ENCODE measurements at regions not wholly inside any gene's neighbourhood (a gene's known extent, or its start where the extent isn't known, plus 50 kb on each side); places are given as distances from the start of the nearest gene placed in this dataset.

DNA sequence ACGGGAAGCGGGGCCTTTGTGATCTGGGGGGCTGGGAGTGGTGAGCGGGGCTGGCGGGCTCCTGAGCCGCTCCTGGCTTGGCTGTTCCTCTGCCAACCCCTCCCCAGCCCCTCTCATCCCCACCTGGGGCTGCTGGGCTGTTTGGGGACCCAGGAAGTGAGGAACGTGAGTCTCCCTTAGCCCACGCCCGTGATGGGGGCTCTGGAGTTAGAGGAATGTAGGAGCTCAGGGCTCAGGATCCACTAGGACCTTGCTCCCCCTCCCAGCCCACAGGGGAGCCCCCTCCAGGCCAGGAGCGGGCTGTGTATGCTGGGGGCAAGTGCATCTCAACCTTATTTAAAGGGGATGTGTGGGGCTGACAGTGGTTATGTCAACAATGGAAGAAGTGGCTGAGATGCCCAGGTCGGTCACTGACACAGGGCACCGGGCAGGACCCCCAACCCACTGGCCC lies 134.1 kb downstream of the URI1 start (continued):
- TF ChIP-seq, protein P1, sequence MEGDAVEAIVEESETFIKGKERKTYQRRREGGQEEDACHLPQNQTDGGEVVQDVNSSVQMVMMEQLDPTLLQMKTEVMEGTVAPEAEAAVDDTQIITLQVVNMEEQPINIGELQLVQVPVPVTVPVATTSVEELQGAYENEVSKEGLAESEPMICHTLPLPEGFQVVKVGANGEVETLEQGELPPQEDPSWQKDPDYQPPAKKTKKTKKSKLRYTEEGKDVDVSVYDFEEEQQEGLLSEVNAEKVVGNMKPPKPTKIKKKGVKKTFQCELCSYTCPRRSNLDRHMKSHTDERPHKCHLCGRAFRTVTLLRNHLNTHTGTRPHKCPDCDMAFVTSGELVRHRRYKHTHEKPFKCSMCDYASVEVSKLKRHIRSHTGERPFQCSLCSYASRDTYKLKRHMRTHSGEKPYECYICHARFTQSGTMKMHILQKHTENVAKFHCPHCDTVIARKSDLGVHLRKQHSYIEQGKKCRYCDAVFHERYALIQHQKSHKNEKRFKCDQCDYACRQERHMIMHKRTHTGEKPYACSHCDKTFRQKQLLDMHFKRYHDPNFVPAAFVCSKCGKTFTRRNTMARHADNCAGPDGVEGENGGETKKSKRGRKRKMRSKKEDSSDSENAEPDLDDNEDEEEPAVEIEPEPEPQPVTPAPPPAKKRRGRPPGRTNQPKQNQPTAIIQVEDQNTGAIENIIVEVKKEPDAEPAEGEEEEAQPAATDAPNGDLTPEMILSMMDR (IDR thresholded peaks at IDR 0.05; ENCODE audit: low read depth, low read length, missing input control), result no peak
- no peak for TF ChIP-seq HNF4G (IDR thresholded peaks at IDR 0.05)
- no peak for TF ChIP-seq JUND (IDR thresholded peaks at IDR 0.05)
- no peak for TF ChIP-seq MAX (IDR thresholded peaks at IDR 0.05)
- no peak for TF ChIP-seq GABPA (IDR thresholded peaks at IDR 0.05 in 1 of 2, conservative IDR thresholded peaks at IDR 0.05 in 1 of 2)
- TF ChIP-seq YY1 (IDR thresholded peaks at IDR 0.05), result no peak
- TF ChIP-seq NR2F2 (IDR thresholded peaks at IDR 0.05), result no peak

DNA sequence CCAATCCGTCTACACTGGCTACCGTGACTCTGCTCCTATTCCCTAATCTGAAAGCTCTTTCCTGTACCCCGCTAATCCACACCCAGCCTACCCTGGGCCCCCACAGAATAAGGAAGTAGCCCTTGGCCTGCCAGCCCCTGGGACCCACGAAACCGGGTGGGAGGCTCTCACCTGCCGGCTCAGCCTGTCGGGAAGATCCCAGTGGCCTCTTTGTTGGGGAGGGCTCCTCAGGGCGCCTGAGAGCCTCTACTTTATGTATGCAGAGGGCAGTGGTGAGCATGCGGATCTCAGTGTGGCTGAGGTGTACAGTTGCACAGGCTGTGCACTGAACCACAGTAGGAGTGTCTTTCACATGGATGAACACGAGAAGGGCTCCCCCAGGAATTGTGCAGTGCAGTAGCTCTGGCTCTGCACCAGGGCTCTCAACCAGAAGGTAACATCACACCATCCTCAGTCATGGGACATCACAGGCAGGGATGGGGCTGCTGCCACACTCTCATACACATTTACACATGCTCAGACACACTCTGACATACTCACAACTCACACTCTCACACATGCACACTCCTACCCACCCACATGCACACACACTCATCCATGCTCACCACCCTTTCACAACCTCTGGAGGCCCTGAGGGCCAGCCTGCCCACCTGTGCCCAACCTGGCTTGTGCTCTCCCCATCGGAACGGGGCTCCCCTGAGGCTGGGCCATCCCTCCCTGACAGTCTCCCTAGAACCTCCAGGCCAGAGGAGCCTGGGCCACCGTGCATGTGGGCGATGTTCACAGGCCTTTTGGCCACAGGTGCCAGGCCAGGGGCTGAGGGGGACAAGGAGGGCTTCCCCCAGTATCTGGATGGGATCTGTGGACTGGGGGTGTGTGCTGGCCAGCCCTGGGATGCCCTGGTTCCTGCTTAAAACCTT lies 135.0 kb downstream of the URI1 start:
- Histone ChIP-seq H3K4me1 (ENCODE audit: control insufficient read depth in 4 of 4, insufficient read depth in 4 of 4, low read length in 3 of 4) (no peaks in the 10 kb centered on the region), H3K27me3 (ENCODE audit: control insufficient read depth in 4 of 4, insufficient read depth in 4 of 4, low read length in 3 of 4) (no peaks in the 10 kb centered on the region), H3K4me3 (ENCODE audit: low read depth in 1 of 3, low read length in 3 of 3) (no peak overlapping the region), H3K36me3 (ENCODE audit: control insufficient read depth in 4 of 4, insufficient read depth in 3 of 4, low read depth in 1 of 4, low read length in 3 of 4) (no peaks in the 10 kb centered on the region), H3K9ac (ENCODE audit: low read depth in 1 of 2, low read length in 2 of 2) (no peak overlapping the region), H3K27ac (ENCODE audit: low read depth in 1 of 2, low read length in 2 of 2) (no peak overlapping the region), H3K9me3 (ENCODE audit: control insufficient read depth in 4 of 4, low read length in 3 of 4) (no peaks in the 10 kb centered on the region)
- 84% methylated on average over 14 of the region's 14 CpGs for WGBS
- TF ChIP-seq YY1 (IDR thresholded peaks at IDR 0.05) (no peak), FOXA2 (IDR thresholded peaks at IDR 0.05) (no peak), RXRA (IDR thresholded peaks at IDR 0.05) (no peak), SP1 (IDR thresholded peaks at IDR 0.05) (no peak), ATF3 (IDR thresholded peaks at IDR 0.05) (no peak), EGR1 (IDR thresholded peaks at IDR 0.05; ENCODE audit: low read depth in 2 of 2) (no peak), TAF1 (conservative IDR thresholded peaks at IDR 0.05) (no peak)
- TF ChIP-seq, protein P2, sequence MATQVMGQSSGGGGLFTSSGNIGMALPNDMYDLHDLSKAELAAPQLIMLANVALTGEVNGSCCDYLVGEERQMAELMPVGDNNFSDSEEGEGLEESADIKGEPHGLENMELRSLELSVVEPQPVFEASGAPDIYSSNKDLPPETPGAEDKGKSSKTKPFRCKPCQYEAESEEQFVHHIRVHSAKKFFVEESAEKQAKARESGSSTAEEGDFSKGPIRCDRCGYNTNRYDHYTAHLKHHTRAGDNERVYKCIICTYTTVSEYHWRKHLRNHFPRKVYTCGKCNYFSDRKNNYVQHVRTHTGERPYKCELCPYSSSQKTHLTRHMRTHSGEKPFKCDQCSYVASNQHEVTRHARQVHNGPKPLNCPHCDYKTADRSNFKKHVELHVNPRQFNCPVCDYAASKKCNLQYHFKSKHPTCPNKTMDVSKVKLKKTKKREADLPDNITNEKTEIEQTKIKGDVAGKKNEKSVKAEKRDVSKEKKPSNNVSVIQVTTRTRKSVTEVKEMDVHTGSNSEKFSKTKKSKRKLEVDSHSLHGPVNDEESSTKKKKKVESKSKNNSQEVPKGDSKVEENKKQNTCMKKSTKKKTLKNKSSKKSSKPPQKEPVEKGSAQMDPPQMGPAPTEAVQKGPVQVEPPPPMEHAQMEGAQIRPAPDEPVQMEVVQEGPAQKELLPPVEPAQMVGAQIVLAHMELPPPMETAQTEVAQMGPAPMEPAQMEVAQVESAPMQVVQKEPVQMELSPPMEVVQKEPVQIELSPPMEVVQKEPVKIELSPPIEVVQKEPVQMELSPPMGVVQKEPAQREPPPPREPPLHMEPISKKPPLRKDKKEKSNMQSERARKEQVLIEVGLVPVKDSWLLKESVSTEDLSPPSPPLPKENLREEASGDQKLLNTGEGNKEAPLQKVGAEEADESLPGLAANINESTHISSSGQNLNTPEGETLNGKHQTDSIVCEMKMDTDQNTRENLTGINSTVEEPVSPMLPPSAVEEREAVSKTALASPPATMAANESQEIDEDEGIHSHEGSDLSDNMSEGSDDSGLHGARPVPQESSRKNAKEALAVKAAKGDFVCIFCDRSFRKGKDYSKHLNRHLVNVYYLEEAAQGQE (IDR thresholded peaks at IDR 0.05), result no peak
- DNase-seq (ENCODE audit: low spot score), result no peak

DNA sequence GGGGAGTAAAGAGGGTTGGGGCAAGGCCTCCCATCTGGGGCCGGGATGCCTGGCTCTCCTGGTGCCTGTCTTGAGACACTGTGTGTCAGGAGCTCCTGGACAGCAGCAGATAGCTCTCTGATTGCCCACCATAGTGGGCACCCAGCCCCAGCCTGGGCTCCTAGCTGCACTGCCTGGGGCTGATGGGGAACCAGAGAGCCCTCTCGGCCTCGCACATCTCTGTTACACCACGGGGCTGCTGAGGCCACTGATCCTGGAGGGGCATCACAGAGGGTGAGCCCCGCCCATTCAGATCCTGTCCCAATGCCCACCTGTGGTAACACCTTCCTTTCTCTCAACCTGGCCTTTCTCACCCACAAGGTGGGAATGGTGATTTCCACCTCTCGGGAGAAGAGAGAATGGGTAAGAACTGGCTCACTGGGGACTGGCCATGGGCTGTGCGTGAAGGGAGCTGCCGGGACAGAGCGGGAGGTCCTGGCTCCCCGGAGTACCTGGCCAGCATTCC lies 135.9 kb downstream of the URI1 start:
- no peak overlapping the region for H3K9ac ChIP-seq (ENCODE audit: low read depth in 1 of 2, low read length in 2 of 2)
- H3K4me3 ChIP-seq (ENCODE audit: low read depth in 1 of 3, low read length in 3 of 3), result no peak overlapping the region
- H3K4me1 ChIP-seq (ENCODE audit: control insufficient read depth in 4 of 4, insufficient read depth in 4 of 4, low read length in 3 of 4), result no peaks in the 10 kb centered on the region
- DNase-seq (ENCODE audit: low spot score), result no peak
- H3K27me3 ChIP-seq (ENCODE audit: control insufficient read depth in 4 of 4, insufficient read depth in 4 of 4, low read length in 3 of 4), result no peaks in the 10 kb centered on the region
- WGBS, result 85% methylated on average over 10 of the region's 10 CpGs
- no peaks in the 10 kb centered on the region for H3K9me3 ChIP-seq (ENCODE audit: control insufficient read depth in 4 of 4, low read length in 3 of 4)
- no peaks in the 10 kb centered on the region for H3K36me3 ChIP-seq (ENCODE audit: control insufficient read depth in 4 of 4, insufficient read depth in 3 of 4, low read depth in 1 of 4, low read length in 3 of 4)
- H3K27ac ChIP-seq (ENCODE audit: low read depth in 1 of 2, low read length in 2 of 2), result no peak overlapping the region
- TF ChIP-seq TAF1 (conservative IDR thresholded peaks at IDR 0.05) (no peak), FOXA2 (IDR thresholded peaks at IDR 0.05) (no peak), HNF4G (IDR thresholded peaks at IDR 0.05) (no peak), YY1 (IDR thresholded peaks at IDR 0.05) (no peak), MAX (IDR thresholded peaks at IDR 0.05) (no peak), HNF4A (conservative IDR thresholded peaks at IDR 0.05) (no peak), FOXA1 (IDR thresholded peaks at IDR 0.05) (no peak)
- TF ChIP-seq, protein P2 (IDR thresholded peaks at IDR 0.05), result no peak
- TF ChIP-seq, protein P1 (IDR thresholded peaks at IDR 0.05; ENCODE audit: low read depth, low read length, missing input control), result no peak

Data from liver (tissue), 8 donors.